HG03575 (cell line): ENCODE measurements at regions not wholly inside any gene's neighbourhood (a gene's known extent, or its start where the extent isn't known, plus 50 kb on each side); places are given as distances from the start of the nearest gene placed in this dataset.
"Not testable (repeated sequence)": the region's sequence is repeated elsewhere in the genome, so short reads cannot be mapped to it uniquely, and the experiment has no call there.

Experiments used
- ATAC-seq: cut with Tn5 transposase; IDR thresholded peaks from one replicate; pipeline ENCODE4 v1.9.1; 2021; ENCODE audit not compliant: unreplicated experiment, insufficient number of reproducible peaks, low FRiP score; ENCODE audit errors: extremely low read depth

DNA sequence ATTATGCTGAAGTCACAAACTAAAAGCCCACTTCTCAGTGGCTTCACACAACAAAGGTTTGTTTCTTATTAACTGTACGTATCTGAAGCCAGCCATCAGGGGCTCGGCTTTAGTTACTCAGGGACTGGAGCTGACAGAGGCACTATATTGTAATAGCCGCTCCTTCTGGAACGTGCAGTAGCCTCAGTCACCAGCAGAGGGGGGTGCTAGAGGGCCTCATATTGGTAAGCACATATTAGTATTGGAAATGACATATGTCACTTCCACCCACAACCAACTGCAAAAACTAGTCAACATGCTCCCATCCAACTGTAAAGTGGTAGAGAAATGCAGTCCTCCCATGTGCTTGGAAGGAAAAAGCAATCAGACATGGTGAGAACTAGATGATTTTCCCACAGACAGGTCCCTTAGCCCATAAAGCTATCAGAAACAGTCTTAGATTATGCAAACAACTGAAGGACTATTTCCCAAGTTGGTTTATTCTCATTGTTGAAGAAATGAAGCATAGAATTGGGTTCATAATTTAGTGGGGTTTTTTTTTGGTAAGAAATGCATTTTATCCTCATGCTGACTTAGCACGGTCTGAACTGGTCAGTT is 183.6 kb upstream of the G2E3 start:
- peak; percentile 87 for ATAC-seq

GRCh38 chr14:30381861-30382480 is 177.0 kb upstream of the G2E3 start:
- ATAC-seq, result no peak

DNA sequence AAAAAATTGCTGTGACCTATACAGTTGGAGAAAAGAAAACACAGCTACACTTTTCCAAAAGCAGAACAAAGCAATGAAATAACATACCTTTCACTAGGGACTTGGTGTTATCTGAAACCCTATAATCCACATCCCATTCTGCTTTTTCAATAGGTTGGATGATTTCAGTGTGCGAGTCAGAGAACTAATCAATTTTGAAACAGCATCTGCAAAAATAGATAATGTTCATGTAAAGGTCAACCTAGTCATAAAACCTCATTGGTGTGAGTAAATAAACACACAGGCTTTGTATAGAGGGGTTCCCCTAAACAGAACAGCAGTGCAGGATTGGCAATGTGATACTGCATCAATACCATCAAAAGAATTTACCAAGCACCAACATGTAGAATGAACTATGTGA is 173.0 kb upstream of the G2E3 start:
- ATAC-seq, result no peak

DNA sequence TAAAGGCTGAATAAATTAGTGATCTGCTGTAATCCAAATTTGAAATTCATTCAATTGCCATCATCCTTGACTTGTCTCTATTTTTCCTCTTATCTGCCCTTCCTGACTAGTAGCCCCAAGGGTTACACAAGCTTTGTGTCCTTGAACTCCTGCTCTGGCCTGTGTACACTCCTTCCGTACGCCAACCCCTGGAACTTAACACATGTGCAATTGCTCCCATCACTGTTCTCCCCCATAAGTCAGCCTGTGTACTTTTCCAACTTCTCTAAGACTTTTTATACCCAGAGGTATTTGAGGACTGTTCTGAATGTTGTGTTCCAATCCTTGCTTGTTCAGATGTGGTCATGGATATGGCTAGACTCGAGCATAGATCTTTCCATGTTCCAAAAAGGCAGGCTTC is 171.1 kb upstream of the G2E3 start:
- no peak for ATAC-seq

DNA sequence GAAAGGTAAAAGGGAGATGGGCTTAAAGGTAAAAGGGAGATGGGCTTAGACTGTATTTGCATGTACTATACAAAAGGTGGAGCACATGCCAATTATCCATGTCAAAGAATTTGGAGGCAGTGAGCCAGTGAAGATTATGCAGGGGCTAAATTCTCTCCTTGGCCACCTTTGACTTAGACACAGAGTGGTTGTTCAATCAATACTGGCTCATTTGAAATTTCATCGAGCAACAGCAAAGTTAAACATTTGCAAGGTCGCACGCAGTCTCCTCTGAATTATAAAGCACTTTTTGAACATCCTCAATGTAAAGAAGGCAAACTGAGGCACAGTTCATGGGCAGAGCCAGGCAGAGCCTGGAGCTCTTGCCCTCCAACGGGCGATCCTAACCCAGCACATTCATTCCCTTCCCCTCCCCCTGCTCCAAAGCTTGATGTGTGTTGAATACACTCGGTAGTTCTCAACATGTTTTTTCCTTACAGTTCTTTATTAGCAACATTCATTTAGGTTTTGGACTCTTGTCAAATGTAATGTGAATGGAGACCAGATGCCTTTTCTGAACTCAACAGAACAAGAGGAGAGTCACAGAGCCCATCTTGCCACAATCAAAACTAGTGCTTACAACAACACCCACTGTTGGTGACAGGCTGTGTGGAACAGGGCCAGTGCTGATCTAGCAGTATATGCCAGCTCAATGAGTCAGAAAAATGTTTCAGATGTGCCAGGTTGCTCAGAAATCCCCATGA is 169.7 kb upstream of the G2E3 start:
- no peak for ATAC-seq

DNA sequence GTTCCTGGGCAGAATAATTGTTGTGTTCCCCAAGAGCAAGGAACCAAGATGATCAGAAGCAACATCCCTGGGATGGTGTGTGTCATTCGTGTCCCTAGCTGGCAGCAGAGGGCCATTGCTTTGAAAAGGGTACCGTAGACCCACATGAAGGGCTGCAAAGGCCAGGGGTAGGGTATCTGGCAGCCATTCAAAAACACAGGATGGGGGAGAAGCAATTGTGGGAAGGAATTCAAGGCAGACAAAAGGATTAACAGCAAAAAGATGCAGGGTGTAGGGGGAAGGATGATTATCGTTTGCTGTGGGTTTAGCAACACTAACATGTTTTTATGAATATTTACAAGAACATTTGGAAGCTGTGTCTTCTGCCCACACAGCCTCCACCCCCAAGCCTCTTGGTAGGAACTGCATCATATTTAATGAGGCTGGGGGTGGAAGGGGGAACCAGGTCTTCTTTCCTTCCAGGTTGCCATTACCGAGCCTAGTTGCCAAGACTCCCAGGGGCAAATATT is 169.0 kb upstream of the G2E3 start:
- no peak for ATAC-seq

- no peak for ATAC-seq
These were observed 163.9 kb upstream of the G2E3 start for GRCh38 chr14:30395065-30395464.

DNA sequence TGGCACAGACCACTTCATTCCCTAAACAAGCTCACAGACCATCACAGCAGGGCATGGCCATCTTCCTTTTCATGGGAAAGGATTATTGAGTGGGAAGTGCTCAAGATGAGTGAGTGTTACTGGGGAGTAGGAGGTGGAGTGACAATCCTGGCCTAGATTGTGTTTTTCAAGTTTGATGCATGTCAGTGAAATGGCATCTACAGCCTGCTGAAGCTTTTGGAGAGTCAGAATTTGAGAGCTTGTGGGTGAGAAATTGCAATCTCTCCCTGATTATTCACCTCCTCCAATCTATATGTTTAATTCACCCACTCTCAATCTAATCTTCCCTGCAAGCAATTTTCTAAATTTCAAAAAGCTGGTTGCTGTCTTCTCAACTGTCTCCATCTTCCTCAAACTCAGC is 156.1 kb upstream of the G2E3 start:
- no peak for ATAC-seq

- ATAC-seq, result no peak
These were observed 155.2 kb upstream of the G2E3 start for GRCh38 chr14:30403791-30404190.

DNA sequence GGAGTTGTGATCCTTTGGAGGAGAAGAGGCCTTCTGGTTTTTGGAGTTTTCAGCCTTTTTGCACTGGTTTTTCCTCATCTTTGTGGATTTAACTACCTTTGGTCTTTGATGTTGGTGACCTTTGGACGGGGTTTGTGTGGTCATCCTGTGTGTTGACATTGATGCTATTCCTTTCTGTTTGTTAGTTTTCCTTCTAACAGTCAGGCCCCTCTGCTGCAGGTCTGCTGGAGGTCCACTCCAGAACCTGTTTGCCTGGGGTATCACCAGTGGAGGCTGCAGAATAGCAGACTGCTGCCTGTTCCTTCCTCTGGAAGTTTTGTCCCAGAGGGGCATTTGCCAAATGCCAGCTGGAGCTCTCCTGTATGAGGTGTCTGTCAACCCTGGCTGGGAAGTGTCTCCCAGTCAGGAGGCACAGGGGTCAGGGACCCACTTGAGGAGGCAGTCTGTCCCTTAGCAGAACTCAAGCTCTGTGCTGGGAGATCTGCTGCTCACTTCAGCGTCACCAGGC is 149.4 kb upstream of the G2E3 start:
- ATAC-seq, result not testable (repeated sequence)

DNA sequence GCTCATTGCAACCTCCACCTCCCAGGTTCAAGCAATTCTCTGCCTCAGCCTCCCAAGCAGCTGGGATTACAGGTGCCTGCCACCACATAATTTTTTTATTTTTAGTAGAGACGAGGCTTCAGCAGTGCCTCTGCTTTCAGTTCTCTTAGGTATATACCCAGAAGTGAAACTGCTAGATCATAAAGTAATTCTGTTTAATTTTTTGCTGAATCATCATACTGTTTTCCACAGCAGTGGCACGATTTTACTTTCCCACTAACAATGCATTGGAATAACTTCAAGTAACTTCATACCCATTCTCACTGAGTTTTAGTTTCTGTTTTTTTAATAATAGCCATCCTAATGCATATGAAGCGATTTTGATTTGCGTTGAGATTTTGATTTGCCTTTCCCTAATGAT is 148.0 kb upstream of the G2E3 start:
- ATAC-seq, result no peak

DNA sequence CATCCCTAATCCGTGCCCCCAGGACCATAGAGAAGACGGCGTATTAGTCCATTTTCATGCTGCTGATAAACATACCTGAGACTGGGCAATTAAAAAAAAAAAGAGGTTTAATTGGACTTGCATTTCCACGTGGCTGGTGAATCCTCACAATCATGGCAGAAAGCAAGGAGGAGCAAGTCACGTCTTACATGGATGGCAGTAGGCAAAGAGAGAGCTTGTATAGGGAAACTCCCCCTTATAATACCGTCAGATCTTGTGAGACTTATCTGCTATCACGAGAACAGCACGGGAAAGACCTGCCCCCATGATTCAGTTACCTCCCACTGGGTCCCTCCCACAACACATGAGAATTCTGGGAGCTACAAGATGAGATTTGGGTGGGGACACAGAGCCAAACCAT is 145.8 kb upstream of the G2E3 start:
- not testable (repeated sequence) for ATAC-seq

GRCh38 chr14:30417121-30417520 is 141.8 kb upstream of the G2E3 start:
- ATAC-seq, result no peak

DNA sequence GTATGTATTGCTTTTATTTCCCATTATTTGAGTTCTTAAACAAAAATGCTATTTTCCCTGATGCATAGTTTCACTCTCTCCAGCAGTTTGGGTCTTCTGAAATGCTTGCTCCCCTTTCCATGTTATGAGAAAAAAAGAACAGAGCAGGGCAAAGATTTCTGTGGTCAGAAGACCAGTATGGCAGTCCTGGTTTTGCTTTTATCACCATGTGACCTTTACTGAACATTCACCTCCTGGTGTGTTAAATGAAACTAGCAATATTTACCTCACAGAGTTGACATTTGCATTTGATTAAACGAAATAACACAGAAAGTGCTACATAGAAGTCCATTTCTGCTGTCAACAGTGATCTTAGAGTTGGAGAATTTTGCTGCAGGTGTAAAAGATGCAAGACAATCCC is 141.0 kb upstream of the G2E3 start:
- ATAC-seq, result no peak

GRCh38 chr14:30419037-30419436 is 139.9 kb upstream of the G2E3 start:
- no peak for ATAC-seq

- ATAC-seq, result no peak
These were observed 138.4 kb upstream of the G2E3 start for GRCh38 chr14:30420515-30420914.

DNA sequence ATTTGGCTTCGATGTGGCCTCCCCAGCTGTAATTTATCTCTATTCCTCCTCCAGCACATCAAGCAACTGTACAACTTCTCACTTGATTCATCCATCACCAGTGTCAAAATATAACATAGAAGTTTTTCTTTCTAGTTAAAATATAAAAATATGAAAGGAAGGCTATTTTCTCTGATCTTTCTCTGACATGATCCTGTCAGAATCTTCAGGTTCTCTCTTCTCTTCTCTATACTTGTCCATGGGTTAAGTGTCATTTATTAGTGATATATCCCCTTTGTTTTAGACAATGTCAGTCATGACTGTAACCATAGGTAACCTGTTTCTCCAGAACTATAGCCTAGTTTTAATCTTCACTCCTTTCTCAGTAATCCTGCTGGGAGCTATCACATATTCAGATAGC is 132.5 kb upstream of the G2E3 start:
- no peak for ATAC-seq

DNA sequence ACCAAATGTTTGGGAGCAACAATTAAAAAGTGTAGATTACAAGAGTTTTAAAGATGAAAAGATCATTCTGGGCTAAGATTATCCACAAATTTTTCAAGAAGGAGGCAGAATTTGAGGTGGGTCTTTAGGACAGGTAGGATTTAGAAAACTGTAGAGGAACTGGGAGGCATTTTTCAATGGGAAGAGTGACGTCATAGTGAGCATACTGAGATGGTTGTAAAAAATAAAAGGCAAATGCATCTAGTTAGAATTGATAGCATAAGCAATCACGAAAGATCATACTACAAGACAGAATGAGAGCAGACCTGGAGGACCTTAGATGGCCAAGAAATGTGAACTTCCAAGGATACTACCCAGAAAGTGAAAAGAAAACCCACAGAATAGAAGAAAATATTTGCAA is 131.6 kb upstream of the G2E3 start:
- no peak for ATAC-seq

- no peak for ATAC-seq
These were observed 131.1 kb upstream of the G2E3 start for GRCh38 chr14:30427846-30428245.

DNA sequence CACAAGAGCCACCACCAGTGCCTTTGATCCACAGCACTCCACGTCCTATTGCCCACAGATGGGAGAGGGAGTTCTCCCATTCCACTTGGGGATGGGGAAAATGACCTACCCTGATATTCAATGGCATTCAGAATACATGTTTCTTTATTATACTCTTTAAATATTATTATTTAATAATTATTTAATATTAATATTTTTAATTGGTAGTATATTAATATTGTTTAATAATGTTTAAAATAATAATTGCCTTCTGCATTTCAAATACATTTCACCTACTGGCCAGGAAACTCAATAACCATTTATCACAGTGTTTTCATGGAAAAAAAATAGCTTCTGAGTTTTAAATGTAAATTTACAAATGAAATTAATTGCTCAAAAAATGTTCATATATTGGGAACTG is 127.4 kb upstream of the G2E3 start:
- no peak for ATAC-seq
